ENCODE measurements at regions not wholly inside any gene's neighbourhood (a gene's known extent, or its start where the extent isn't known, plus 50 kb on each side); places are given as distances from the start of the nearest gene placed in this dataset.

- DNase-seq: peak; percentile 32 to 54
- Histone ChIP-seq H3K27me3 (ENCODE audit: control insufficient read depth, insufficient read depth, low read length) (no peaks in the 10 kb centered on the region), H3K4me3 (ENCODE audit: low read length) (no peak overlapping the region), H3K36me3 (ENCODE audit: control insufficient read depth, insufficient read depth, low read length) (no peaks in the 10 kb centered on the region), H3K9me3 (ENCODE audit: control insufficient read depth, low read depth, low read length) (no peaks in the 10 kb centered on the region), H3K4me1 (ENCODE audit: control insufficient read depth, insufficient read depth, low read length) (peaks cover 32% of the 10 kb centered on the region), H3K27ac (ENCODE audit: low read length) (peak overlapping the region; percentile 9)
- no CpG with 5 or more reads among the region's 2 CpGs for WGBS (ENCODE audit: insufficient coverage, low lambda C conversion rate)
These were observed 359.2 kb downstream of the BUD13 start for GRCh38 chr11:116413301-116414242.

DNA sequence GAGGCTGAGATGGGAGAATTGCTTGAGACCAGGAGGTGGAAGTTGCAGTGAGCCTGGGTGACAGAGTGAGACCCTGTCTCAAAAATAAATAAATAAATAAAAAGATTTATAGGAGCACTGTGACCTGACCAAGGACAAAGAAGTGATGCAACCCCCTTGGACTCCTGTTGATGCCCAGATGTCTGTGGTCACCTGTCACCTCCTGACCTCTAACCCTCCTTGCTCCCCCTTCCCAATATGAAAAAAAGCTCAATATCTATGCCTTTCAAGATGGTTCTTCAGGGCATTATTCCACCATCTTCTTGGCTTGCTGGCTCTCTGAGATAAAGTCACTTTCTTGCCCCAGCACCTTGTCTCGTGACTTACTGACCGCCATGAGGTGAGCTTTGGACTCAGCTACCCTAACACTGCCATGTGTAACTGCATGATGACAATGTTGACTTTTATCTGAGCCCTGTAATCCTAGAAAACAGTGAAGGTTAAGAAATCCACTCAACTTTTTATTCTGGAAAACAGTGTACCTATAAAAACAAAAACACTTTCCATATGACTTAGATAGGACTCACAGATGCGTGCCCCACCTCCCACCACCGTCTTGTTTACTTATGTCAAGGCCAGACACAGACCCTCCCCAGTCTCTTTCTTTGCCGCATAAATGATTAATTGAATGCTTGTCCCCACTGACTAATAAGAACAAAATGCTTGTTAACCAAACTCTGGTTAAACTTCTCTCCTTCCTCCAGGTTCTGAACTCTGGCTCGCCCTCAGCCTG lies 360.5 kb downstream of the BUD13 start:
- Histone ChIP-seq H3K27me3 (ENCODE audit: control insufficient read depth, insufficient read depth, low read length) (no peaks in the 10 kb centered on the region), H3K36me3 (ENCODE audit: control insufficient read depth, insufficient read depth, low read length) (no peaks in the 10 kb centered on the region), H3K27ac (ENCODE audit: low read length) (peak overlapping the region; percentile 67), H3K4me1 (ENCODE audit: control insufficient read depth, insufficient read depth, low read length) (peaks cover 32% of the 10 kb centered on the region), H3K9me3 (ENCODE audit: control insufficient read depth, low read depth, low read length) (no peaks in the 10 kb centered on the region), H3K4me3 (ENCODE audit: low read length) (no peak overlapping the region)
- DNase-seq: peak; percentile 76 to 87
- 20% methylated on average over 1 of the region's 6 CpGs for WGBS (ENCODE audit: insufficient coverage, low lambda C conversion rate)

DNA sequence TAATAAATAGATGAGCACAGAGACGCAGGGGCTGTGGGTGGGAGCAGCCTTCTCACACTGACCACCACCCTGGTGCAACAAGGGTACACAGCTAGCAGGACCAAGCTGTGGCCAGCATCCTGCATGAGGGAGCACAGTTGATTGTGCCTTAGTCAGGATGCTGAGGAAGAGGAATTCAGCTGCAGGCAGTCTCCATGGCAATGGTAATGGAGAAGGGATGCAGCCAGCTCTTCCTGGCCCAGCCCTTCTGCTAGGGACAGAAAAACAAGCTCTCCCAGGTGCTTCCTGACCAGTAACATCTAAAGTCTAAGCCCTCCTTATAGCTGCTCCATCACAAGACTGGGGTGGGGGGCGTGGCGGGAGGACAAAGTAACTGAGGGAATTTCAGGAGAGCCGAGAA lies 363.5 kb downstream of the BUD13 start:
- H3K27ac ChIP-seq (ENCODE audit: low read length): no peak overlapping the region
- peaks cover 24% of the 10 kb centered on the region for H3K4me1 ChIP-seq (ENCODE audit: control insufficient read depth, insufficient read depth, low read length)
- no peaks in the 10 kb centered on the region for H3K36me3 ChIP-seq (ENCODE audit: control insufficient read depth, insufficient read depth, low read length)
- H3K4me3 ChIP-seq (ENCODE audit: low read length): no peak overlapping the region
- no CpG with 5 or more reads among the region's 4 CpGs for WGBS (ENCODE audit: insufficient coverage, low lambda C conversion rate)
- DNase-seq: no peak
- H3K9me3 ChIP-seq (ENCODE audit: control insufficient read depth, low read depth, low read length): no peaks in the 10 kb centered on the region
- no peaks in the 10 kb centered on the region for H3K27me3 ChIP-seq (ENCODE audit: control insufficient read depth, insufficient read depth, low read length)

DNA sequence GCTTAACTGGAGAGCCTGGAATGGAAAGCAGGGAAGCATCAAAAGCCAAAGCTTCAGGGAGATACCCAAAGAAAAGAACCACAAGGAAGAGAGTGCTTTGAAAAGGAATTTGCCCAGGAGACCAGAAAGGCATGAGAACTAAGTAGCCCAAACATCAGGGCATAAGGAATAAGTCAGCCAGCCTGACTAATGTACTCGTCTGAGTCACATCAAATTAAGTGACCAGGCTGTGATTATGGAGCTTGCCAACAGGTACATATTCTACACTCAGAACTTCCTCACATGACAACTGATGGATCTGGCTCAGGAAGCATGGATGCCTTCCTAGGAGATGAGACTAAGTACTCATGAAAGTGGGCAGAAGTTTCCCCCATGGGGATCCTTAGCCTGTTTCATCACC lies 366.7 kb downstream of the BUD13 start:
- Histone ChIP-seq H3K27me3 (ENCODE audit: control insufficient read depth, insufficient read depth, low read length) (no peaks in the 10 kb centered on the region), H3K9me3 (ENCODE audit: control insufficient read depth, low read depth, low read length) (no peaks in the 10 kb centered on the region), H3K4me1 (ENCODE audit: control insufficient read depth, insufficient read depth, low read length) (peaks cover under 1% of the 10 kb centered on the region), H3K36me3 (ENCODE audit: control insufficient read depth, insufficient read depth, low read length) (no peaks in the 10 kb centered on the region), H3K4me3 (ENCODE audit: low read length) (no peak overlapping the region), H3K27ac (ENCODE audit: low read length) (no peak overlapping the region)
- DNase-seq: no peak
- WGBS (ENCODE audit: insufficient coverage, low lambda C conversion rate): no CpG with 5 or more reads among the region's 1 CpG

- Histone ChIP-seq H3K4me3 (ENCODE audit: low read length) (no peak overlapping the region), H3K4me1 (ENCODE audit: control insufficient read depth, insufficient read depth, low read length) (no peaks in the 10 kb centered on the region), H3K9me3 (ENCODE audit: control insufficient read depth, low read depth, low read length) (no peaks in the 10 kb centered on the region), H3K27ac (ENCODE audit: low read length) (no peak overlapping the region), H3K27me3 (ENCODE audit: control insufficient read depth, insufficient read depth, low read length) (no peaks in the 10 kb centered on the region), H3K36me3 (ENCODE audit: control insufficient read depth, insufficient read depth, low read length) (no peaks in the 10 kb centered on the region)
- no CpG with 5 or more reads among the region's 3 CpGs for WGBS (ENCODE audit: insufficient coverage, low lambda C conversion rate)
- no peak for DNase-seq
These were observed 368.4 kb downstream of the BUD13 start for GRCh38 chr11:116404462-116404798.

GRCh38 chr11:116403794-116404461 lies 368.9 kb downstream of the BUD13 start:
- no peaks in the 10 kb centered on the region for H3K9me3 ChIP-seq (ENCODE audit: control insufficient read depth, low read depth, low read length)

GRCh38 chr11:116400081-116400480 lies 372.7 kb downstream of the BUD13 start:
- H3K4me1 ChIP-seq (ENCODE audit: control insufficient read depth, insufficient read depth, low read length): peaks cover 5% of the 10 kb centered on the region
- H3K4me3 ChIP-seq (ENCODE audit: low read length): no peak overlapping the region
- H3K27ac ChIP-seq (ENCODE audit: low read length): no peak overlapping the region
- DNase-seq: no peak
- no peaks in the 10 kb centered on the region for H3K27me3 ChIP-seq (ENCODE audit: control insufficient read depth, insufficient read depth, low read length)
- no peaks in the 10 kb centered on the region for H3K9me3 ChIP-seq (ENCODE audit: control insufficient read depth, low read depth, low read length)
- no peaks in the 10 kb centered on the region for H3K36me3 ChIP-seq (ENCODE audit: control insufficient read depth, insufficient read depth, low read length)
- no CpG with 5 or more reads among the region's 5 CpGs for WGBS (ENCODE audit: insufficient coverage, low lambda C conversion rate)

More at GRCh38 chr11:116403794-116404461, 368.9 kb downstream of the BUD13 start:
- no peak for DNase-seq
- WGBS (ENCODE audit: insufficient coverage, low lambda C conversion rate): 67% methylated on average over 1 of the region's 4 CpGs
- no peaks in the 10 kb centered on the region for H3K4me1 ChIP-seq (ENCODE audit: control insufficient read depth, insufficient read depth, low read length)
- H3K4me3 ChIP-seq (ENCODE audit: low read length): no peak overlapping the region
- H3K27ac ChIP-seq (ENCODE audit: low read length): no peak overlapping the region
- H3K27me3 ChIP-seq (ENCODE audit: control insufficient read depth, insufficient read depth, low read length): no peaks in the 10 kb centered on the region
- no peaks in the 10 kb centered on the region for H3K36me3 ChIP-seq (ENCODE audit: control insufficient read depth, insufficient read depth, low read length)

GRCh38 chr11:116397602-116398084 lies 375.1 kb downstream of the BUD13 start:
- no peak overlapping the region for H3K27ac ChIP-seq (ENCODE audit: low read length)

GRCh38 chr11:116396331-116396730 lies 376.5 kb downstream of the BUD13 start:
- WGBS (ENCODE audit: insufficient coverage, low lambda C conversion rate): 0% methylated on average over 2 of the region's 2 CpGs
- no peak overlapping the region for H3K4me3 ChIP-seq (ENCODE audit: low read length)
- H3K27ac ChIP-seq (ENCODE audit: low read length): no peak overlapping the region
- no peak for DNase-seq
- H3K4me1 ChIP-seq (ENCODE audit: control insufficient read depth, insufficient read depth, low read length): peaks cover 5% of the 10 kb centered on the region
- no peaks in the 10 kb centered on the region for H3K36me3 ChIP-seq (ENCODE audit: control insufficient read depth, insufficient read depth, low read length)
- H3K27me3 ChIP-seq (ENCODE audit: control insufficient read depth, insufficient read depth, low read length): no peaks in the 10 kb centered on the region
- H3K9me3 ChIP-seq (ENCODE audit: control insufficient read depth, low read depth, low read length): no peaks in the 10 kb centered on the region

More at GRCh38 chr11:116397602-116398084, 375.1 kb downstream of the BUD13 start:
- peak in 1 of 2 donors; percentile 30 for DNase-seq
- no peaks in the 10 kb centered on the region for H3K36me3 ChIP-seq (ENCODE audit: control insufficient read depth, insufficient read depth, low read length)
- no peaks in the 10 kb centered on the region for H3K9me3 ChIP-seq (ENCODE audit: control insufficient read depth, low read depth, low read length)
- WGBS (ENCODE audit: insufficient coverage, low lambda C conversion rate): 74% methylated on average over 2 of the region's 4 CpGs
- no peak overlapping the region for H3K4me3 ChIP-seq (ENCODE audit: low read length)
- peaks cover 5% of the 10 kb centered on the region for H3K4me1 ChIP-seq (ENCODE audit: control insufficient read depth, insufficient read depth, low read length)
- H3K27me3 ChIP-seq (ENCODE audit: control insufficient read depth, insufficient read depth, low read length): no peaks in the 10 kb centered on the region

DNA sequence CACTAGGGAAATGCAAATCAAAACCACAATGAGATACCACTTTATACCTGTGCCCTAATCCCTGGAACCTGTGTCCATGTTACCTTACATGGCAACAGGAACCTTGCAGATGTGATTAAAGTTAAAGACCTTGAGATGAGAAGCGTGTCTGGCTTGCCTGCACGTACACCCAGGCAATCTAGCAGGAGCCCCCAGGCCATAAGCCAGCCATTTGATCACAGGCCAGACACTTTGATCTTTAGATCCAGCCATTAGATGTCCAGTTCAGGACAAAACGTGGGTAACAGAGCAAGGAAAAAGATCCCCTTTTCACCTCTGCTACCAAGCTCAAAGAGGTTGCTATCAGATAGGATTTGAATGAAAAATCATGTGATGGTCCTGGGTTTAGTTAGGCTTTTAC lies 378.8 kb downstream of the BUD13 start:
- no peaks in the 10 kb centered on the region for H3K36me3 ChIP-seq (ENCODE audit: control insufficient read depth, insufficient read depth, low read length)
- no peaks in the 10 kb centered on the region for H3K9me3 ChIP-seq (ENCODE audit: control insufficient read depth, low read depth, low read length)
- H3K27me3 ChIP-seq (ENCODE audit: control insufficient read depth, insufficient read depth, low read length): no peaks in the 10 kb centered on the region
- no peak overlapping the region for H3K27ac ChIP-seq (ENCODE audit: low read length)
- DNase-seq: no peak
- no peak overlapping the region for H3K4me3 ChIP-seq (ENCODE audit: low read length)
- WGBS (ENCODE audit: insufficient coverage, low lambda C conversion rate): no CpG with 5 or more reads among the region's 3 CpGs
- H3K4me1 ChIP-seq (ENCODE audit: control insufficient read depth, insufficient read depth, low read length): peaks cover 5% of the 10 kb centered on the region

Measured in large intestine (tissue), 3 donors.